ENCODE measurements at regions not wholly inside any gene's neighbourhood (a gene's known extent, or its start where the extent isn't known, plus 50 kb on each side); places are given as distances from the start of the nearest gene placed in this dataset.

DNA sequence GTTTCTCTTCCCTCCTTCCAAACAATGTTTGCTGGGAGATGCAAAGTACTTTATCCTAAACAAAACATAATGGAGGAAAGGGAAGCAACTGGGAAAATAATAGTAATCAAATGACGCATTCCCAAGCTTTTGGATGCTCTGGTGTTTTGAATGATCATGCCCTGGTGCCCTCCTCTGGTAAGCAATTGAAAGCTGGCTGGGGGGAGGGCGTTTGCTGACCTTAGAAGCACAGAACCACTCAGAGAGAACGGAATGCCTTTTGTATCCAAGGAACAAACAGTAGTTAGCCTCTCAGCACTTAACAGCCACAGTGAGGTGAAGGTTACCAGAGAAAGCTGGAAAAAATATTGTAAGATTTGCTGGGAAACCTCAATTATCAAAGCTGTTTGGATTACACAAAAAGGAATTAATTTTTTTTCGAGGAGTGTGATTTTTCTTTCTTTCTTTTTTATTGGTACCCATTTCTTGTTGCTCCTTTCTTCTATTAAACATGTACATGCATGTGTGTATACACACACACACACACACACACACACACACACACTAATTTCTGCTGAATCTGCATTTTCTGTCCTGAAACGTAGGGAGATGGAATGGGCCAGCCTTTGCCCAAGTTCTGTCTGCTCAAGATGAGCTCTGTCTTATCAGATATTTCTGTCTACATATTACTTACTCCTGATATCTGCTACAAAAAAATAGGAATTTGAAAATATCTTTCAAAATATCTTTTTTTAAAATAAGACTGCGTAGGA is 155.8 kb upstream of the IGFBP7 start (continued):
- TF ChIP-seq, protein P1, sequence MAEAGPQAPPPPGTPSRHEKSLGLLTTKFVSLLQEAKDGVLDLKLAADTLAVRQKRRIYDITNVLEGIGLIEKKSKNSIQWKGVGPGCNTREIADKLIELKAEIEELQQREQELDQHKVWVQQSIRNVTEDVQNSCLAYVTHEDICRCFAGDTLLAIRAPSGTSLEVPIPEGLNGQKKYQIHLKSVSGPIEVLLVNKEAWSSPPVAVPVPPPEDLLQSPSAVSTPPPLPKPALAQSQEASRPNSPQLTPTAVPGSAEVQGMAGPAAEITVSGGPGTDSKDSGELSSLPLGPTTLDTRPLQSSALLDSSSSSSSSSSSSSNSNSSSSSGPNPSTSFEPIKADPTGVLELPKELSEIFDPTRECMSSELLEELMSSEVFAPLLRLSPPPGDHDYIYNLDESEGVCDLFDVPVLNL (IDR thresholded peaks at IDR 0.05; ENCODE audit: low read depth, low read length), result no peak
- TF ChIP-seq ASH2L (IDR thresholded peaks at IDR 0.05; ENCODE audit: borderline replicate concordance, low read depth), result no peak

DNA sequence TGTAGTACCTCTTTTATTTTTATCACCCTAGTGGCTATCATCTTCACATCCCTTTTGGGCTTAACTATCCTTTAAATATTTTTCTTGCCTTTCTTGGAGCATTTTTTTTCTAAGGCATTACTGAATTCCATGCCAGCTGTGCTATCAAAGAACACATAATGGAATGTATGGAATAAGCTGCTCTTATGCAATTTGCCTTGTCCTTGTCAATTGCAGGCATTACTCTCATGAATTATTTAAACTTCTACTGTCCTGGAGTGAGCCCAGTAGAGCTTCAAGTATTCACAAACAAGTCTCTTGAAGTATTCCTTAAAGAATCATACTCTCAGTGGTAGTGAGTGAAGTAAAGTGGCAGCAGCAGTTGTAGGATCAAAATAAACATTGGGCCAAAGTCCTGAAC is 144.6 kb upstream of the IGFBP7 start:
- no peak overlapping the region for H3K27ac ChIP-seq (ENCODE audit: control insufficient read depth, insufficient read depth)
- no peaks in the 10 kb centered on the region for H3K36me3 ChIP-seq (ENCODE audit: control insufficient read depth in 2 of 2, insufficient read depth in 2 of 2, low read length in 1 of 2)
- H3K79me2 ChIP-seq (ENCODE audit: control insufficient read depth, insufficient read depth, low read length), result no peaks in the 10 kb centered on the region
- no peak for ATAC-seq
- no peaks in the 10 kb centered on the region for H3K27me3 ChIP-seq (replicated peaks in 1 of 2; ENCODE audit: control insufficient read depth in 2 of 2, insufficient read depth in 2 of 2, low read length in 1 of 2)
- H3K9me3 ChIP-seq (replicated peaks; ENCODE audit: control insufficient read depth, insufficient read depth, low read length), result no peaks in the 10 kb centered on the region
- no peaks in the 10 kb centered on the region for H3K4me1 ChIP-seq (ENCODE audit: control insufficient read depth, insufficient read depth, low read length)
- TF ChIP-seq ESRRA (IDR thresholded peaks at IDR 0.05; ENCODE audit: low read length) (no peak), SIN3A (IDR thresholded peaks at IDR 0.05; ENCODE audit: low read depth, low read length) (no peak), ZSCAN29 (IDR thresholded peaks at IDR 0.05) (no peak), IRF4 (IDR thresholded peaks at IDR 0.05; ENCODE audit: low read depth, low read length) (no peak), TCF12 (IDR thresholded peaks at IDR 0.05; ENCODE audit: low read depth, low read length) (no peak), EP300 (IDR thresholded peaks at IDR 0.05; ENCODE audit: borderline replicate concordance in 1 of 2, control insufficient read depth in 1 of 2, low read depth in 2 of 2, low read length in 2 of 2) (no peak), SREBF2 (IDR thresholded peaks at IDR 0.05; ENCODE audit: low read length) (no peak), POU2F2 (IDR thresholded peaks at IDR 0.05; ENCODE audit: borderline replicate concordance, low read depth, low read length) (no peak), LARP7 (IDR thresholded peaks at IDR 0.05) (no peak), TBL1XR1 (IDR thresholded peaks at IDR 0.05; ENCODE audit: low read depth, low read length) (no peak), RCOR1 (conservative IDR thresholded peaks at IDR 0.05; ENCODE audit: low read depth, low read length) (no peak)
- TF ChIP-seq, protein P2, sequence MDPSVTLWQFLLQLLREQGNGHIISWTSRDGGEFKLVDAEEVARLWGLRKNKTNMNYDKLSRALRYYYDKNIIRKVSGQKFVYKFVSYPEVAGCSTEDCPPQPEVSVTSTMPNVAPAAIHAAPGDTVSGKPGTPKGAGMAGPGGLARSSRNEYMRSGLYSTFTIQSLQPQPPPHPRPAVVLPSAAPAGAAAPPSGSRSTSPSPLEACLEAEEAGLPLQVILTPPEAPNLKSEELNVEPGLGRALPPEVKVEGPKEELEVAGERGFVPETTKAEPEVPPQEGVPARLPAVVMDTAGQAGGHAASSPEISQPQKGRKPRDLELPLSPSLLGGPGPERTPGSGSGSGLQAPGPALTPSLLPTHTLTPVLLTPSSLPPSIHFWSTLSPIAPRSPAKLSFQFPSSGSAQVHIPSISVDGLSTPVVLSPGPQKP (IDR thresholded peaks at IDR 0.05; ENCODE audit: low read depth, low read length), result no peak
- TF ChIP-seq, protein P3, sequence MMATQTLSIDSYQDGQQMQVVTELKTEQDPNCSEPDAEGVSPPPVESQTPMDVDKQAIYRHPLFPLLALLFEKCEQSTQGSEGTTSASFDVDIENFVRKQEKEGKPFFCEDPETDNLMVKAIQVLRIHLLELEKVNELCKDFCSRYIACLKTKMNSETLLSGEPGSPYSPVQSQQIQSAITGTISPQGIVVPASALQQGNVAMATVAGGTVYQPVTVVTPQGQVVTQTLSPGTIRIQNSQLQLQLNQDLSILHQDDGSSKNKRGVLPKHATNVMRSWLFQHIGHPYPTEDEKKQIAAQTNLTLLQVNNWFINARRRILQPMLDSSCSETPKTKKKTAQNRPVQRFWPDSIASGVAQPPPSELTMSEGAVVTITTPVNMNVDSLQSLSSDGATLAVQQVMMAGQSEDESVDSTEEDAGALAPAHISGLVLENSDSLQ (IDR thresholded peaks at IDR 0.05), result no peak
- TF ChIP-seq, protein P4, sequence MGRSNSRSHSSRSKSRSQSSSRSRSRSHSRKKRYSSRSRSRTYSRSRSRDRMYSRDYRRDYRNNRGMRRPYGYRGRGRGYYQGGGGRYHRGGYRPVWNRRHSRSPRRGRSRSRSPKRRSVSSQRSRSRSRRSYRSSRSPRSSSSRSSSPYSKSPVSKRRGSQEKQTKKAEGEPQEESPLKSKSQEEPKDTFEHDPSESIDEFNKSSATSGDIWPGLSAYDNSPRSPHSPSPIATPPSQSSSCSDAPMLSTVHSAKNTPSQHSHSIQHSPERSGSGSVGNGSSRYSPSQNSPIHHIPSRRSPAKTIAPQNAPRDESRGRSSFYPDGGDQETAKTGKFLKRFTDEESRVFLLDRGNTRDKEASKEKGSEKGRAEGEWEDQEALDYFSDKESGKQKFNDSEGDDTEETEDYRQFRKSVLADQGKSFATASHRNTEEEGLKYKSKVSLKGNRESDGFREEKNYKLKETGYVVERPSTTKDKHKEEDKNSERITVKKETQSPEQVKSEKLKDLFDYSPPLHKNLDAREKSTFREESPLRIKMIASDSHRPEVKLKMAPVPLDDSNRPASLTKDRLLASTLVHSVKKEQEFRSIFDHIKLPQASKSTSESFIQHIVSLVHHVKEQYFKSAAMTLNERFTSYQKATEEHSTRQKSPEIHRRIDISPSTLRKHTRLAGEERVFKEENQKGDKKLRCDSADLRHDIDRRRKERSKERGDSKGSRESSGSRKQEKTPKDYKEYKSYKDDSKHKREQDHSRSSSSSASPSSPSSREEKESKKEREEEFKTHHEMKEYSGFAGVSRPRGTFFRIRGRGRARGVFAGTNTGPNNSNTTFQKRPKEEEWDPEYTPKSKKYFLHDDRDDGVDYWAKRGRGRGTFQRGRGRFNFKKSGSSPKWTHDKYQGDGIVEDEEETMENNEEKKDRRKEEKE (IDR thresholded peaks at IDR 0.05), result no peak
- CTCF ChIA-PET, result no interaction called here
- intact Hi-C loops (cut with micrococcal nuclease; ENCODE audit: unreplicated experiment) (no loop called here), in situ Hi-C loops (cut with MboI) (no loop called here)
- H4K20me1 ChIP-seq (ENCODE audit: control insufficient read depth, insufficient read depth), result no peaks in the 10 kb centered on the region
- POLR2A ChIA-PET, result no interaction called here
- no peak for FAIRE-seq
- no peak overlapping the region for H2AFZ ChIP-seq (ENCODE audit: control insufficient read depth, low read depth, low read length)
- DNase-seq (ENCODE audit: low read depth, low spot score), result no peak
- no peak overlapping the region for H3K4me2 ChIP-seq (ENCODE audit: control insufficient read depth, insufficient read depth)
- H3K4me3 ChIP-seq, result no peak overlapping the region
- RAD21 ChIA-PET (ENCODE audit: unreplicated experiment), result no interaction called here
- no TSS peak for BruUV-seq (replicated peaks)
- SMC1A ChIA-PET (ENCODE audit: uncharacterized antibody, unreplicated experiment), result interaction anchor here (0.7 kb wide), 1 partner anchor 274 kb away, joined by 3 read pairs; no protein-coding TSS in a partner anchor
- no peak overlapping the region for H3K9ac ChIP-seq (ENCODE audit: control insufficient read depth, insufficient read depth, low read length)

Data from GM12878 (cell line).